GM10266 (cell line): ENCODE measurements at regions not wholly inside any gene's neighbourhood (a gene's known extent, or its start where the extent isn't known, plus 50 kb on each side); places are given as distances from the start of the nearest gene placed in this dataset.

Experiments used
- DNase-seq: peaks from one replicate; pipeline ENCODE4 v3.0.0; 2012; ENCODE audit errors: extremely low spot score
- TF ChIP-seq, protein P1 (sequence below): IDR thresholded peaks from 2 replicates; pipeline ENCODE4 v1.5.1; 2012; ENCODE audit warnings: mild to moderate bottlenecking, low read depth; ENCODE audit not compliant: control insufficient read depth, insufficient read depth; ENCODE audit errors: missing control alignments

DNA sequence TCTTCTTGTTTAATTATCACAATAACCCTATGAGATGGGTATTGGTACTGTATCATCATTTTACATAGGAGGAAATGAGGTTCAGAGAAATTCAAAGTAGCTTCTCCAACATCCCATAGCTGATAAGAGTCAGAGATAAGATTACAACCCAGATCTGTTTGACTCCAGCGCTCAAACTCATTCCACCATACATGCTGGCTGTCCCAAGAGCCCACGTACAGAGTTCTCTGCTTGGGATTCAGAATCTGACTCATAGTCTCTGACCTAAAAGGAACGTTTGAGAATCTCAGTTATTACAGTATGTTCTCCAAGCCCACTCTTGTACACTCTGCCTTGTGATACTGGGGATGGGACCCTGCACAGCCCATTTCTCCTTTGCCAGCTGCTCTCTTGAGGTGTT lies 90.2 kb downstream of the TMEM215 start:
- TF ChIP-seq, protein P1, sequence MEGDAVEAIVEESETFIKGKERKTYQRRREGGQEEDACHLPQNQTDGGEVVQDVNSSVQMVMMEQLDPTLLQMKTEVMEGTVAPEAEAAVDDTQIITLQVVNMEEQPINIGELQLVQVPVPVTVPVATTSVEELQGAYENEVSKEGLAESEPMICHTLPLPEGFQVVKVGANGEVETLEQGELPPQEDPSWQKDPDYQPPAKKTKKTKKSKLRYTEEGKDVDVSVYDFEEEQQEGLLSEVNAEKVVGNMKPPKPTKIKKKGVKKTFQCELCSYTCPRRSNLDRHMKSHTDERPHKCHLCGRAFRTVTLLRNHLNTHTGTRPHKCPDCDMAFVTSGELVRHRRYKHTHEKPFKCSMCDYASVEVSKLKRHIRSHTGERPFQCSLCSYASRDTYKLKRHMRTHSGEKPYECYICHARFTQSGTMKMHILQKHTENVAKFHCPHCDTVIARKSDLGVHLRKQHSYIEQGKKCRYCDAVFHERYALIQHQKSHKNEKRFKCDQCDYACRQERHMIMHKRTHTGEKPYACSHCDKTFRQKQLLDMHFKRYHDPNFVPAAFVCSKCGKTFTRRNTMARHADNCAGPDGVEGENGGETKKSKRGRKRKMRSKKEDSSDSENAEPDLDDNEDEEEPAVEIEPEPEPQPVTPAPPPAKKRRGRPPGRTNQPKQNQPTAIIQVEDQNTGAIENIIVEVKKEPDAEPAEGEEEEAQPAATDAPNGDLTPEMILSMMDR = no peak
- no peak for DNase-seq

DNA sequence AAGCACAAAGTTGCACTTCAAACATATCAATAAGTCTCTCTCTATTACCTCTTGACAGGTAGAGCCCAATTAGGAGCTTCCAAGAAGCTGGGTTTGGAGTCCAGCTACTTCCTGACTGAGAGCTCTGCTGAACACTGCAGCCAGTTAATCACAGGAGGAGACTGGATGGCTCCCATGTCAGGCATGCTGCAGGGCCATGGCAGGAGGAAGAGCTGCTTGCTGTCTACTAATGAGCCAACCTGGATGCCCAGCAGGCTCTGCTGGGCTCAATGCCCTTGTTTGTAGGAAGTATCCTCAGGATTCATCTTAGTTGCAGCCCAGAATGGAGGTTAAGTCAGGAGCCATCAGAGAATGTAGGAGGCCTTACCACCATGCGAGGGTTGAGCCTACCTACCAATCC lies 91.9 kb downstream of the TMEM215 start:
- TF ChIP-seq, protein P1 = no peak
- DNase-seq = no peak

DNA sequence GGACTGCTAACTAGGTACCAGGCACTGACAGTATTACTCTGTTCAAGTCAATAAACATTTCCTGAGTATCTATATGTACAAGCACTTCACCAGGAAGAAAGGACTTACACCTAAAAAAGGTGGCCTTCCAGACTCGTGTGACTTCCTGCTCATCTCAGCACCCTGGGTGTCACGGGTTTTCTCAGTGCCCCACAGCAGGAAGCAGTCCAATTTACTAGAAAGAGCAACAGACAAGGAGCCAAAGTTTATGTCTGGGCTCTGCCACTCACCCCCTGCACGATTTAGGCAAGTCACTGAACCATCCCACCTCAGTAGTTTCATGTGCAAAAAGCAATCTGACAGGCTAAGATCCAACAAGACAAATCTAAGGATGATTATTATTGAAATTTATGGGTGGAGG lies 92.4 kb downstream of the TMEM215 start:
- TF ChIP-seq, protein P1 = no peak
- DNase-seq = no peak

DNA sequence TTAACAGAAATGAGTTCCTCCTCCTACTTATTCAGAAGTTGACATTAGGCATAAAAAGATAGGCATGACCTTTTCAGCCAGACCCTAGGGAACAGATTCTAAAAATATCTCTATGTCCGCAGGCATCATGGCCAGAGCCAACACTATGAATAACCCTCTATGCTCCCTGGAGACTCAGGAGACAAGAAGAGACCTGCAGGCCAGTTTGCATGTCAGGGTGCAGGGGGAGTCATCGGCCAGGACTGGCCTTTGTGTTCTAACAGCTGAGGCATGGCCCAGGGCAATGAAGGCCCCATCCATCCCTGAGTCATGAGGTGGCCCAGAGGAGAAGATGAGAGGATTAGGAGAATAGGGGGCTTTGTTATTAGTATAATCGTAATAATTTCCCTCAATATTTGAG lies 93.8 kb downstream of the TMEM215 start:
- no peak for DNase-seq
- TF ChIP-seq, protein P1 = no peak

DNA sequence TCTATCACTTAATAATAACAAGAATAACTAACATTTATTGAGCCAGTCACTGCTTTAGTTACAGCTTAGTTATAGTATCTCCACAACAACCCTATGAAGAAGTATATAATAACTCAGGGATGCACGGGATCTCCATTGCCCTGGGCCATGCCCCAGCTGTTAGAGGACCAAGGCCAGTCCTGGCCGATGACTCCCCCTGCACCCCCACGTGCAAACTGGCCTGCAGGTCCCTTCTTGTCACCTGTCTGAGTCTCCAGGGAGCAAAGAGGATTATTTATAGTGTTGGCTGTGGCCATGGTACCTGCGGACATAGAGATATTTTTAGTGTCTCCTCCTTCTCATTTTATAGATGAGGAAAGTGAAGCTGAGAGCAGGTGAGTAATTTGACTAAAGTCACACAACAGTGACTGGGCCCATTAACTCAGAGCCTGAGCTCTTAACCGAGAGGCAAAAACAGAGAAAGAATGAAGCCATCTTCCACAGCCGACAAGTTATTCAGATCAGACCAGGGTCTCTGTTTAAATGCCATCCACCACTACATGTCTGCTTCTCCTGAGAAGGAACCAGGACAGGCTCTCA lies 94.4 kb downstream of the TMEM215 start:
- TF ChIP-seq, protein P1 = no peak
- DNase-seq = no peak

DNA sequence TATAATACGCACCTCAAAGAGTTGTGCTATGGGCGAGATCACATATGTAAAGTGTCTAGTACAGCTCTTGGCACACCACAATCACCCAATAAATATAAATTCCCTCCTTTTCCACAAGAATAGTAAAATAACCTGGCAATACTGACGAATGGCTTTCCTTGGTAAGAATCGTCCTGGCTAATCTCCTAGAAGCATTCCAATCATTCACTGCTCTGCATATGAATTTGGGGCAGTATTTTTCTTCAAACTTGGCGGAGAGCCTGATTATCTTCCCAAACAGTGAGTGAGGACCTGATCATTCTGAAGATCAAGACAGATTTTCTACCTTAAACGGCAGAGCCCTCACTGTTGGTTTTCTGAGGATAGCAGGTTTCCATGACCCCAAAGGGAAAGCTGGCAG lies 96.0 kb downstream of the TMEM215 start:
- no peak for DNase-seq
- TF ChIP-seq, protein P1 = no peak

DNA sequence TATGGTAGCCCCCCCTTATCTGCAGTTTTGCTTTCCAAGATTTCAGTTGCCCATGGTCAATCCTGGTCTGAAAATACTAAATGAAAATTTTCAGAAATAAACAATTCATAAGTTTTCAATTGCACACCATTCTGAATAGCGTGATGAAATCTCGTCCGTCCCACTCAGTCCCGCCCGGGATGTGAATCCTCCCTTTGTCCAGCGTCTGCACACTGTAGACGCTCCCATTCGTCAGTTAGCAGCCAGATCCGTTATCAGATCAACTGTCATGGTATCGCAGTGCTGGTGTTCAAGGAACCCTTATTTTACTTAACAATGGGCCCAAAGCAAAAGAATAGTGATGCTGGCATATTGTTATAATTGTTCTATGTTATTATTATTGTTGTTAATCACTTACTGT lies 98.6 kb downstream of the TMEM215 start:
- no peak for DNase-seq
- TF ChIP-seq, protein P1 = no peak
